ENCODE measurements at regions not wholly inside any gene's neighbourhood (a gene's known extent, or its start where the extent isn't known, plus 50 kb on each side); places are given as distances from the start of the nearest gene placed in this dataset.

- TF ChIP-seq POLR2A (IDR thresholded peaks at IDR 0.05) (no peak), CTCF (IDR thresholded peaks at IDR 0.05) (no peak)
Observed at GRCh38 chr6:81640126-81640525, 112.4 kb downstream of the TENT5A start.
